SH-SY5Y (cell line): ENCODE measurements at regions not wholly inside any gene's neighbourhood (a gene's known extent, or its start where the extent isn't known, plus 50 kb on each side); places are given as distances from the start of the nearest gene placed in this dataset.

ENCODE experiments used
- GATA2 ChIP-seq: IDR thresholded peaks from 2 replicates; pipeline ENCODE4 v1.6.1; 2011; ENCODE audit warnings: mild to moderate bottlenecking, low read depth, low read length
- GATA3 ChIP-seq: IDR thresholded peaks from 2 replicates; pipeline ENCODE4 v1.6.1; 2011; ENCODE audit warnings: low read depth, mild to moderate bottlenecking, low read length, moderate library complexity

GRCh38 chr6:134555672-134556071 is 237.8 kb upstream of the SGK1 start:
- TF ChIP-seq GATA2: no peak
- TF ChIP-seq GATA3: no peak
